ENCODE measurements at regions not wholly inside any gene's neighbourhood (a gene's known extent, or its start where the extent isn't known, plus 50 kb on each side); places are given as distances from the start of the nearest gene placed in this dataset.

- TF ChIP-seq POLR2A (IDR thresholded peaks at IDR 0.05) = no peak
- TF ChIP-seq CTCF (IDR thresholded peaks at IDR 0.05) = no peak
Measured at GRCh38 chr10:131673396-131673795, 227.4 kb upstream of the PPP2R2D start.

Measured in Peyer's patch (tissue), 4 donors.